IMR-90 (cell line): ENCODE measurements at regions not wholly inside any gene's neighbourhood (a gene's known extent, or its start where the extent isn't known, plus 50 kb on each side); places are given as distances from the start of the nearest gene placed in this dataset.

Experiments
- ATAC-seq: fragments of 200-7000 bp; cut with Tn5 transposase; 2 replicates; pipeline ENCODE4 v1.9.1; 2020; ENCODE audit warnings: low read depth, mild to moderate bottlenecking, moderate library complexity
- BruUV-seq: library from RNA; stranded (reverse); fragments of 400-500 nt; replicated peaks from 2 replicates; lab custom pipeline; 2021; lab: Mats Ljungman, UMichigan
- CTCF ChIA-PET: fragments of 300-600 bp; formaldehyde crosslinking; extraction: SDS; loops from one replicate; lab custom pipeline; 2021; ENCODE audit warnings: antibody characterized with exemption; lab: Yijun Ruan, JAX
- POLR2A ChIA-PET: fragments of 300-600 bp; sonication (Branson Sonifier 250); formaldehyde crosslinking; loops from one replicate; lab custom pipeline; 2022; ENCODE audit warnings: antibody characterized with exemption; ENCODE audit not compliant: unreplicated experiment; lab: Charles Lee
- DNase-seq: peaks from one replicate; pipeline ENCODE4 v3.0.0; 2013
- H2AFZ ChIP-seq: replicated peaks from 2 replicates; pipeline ENCODE3; 2013; ENCODE audit warnings: low read length, mild to moderate bottlenecking; ENCODE audit not compliant: poor library complexity
- H2AK5ac ChIP-seq: 2 replicates; pipeline ENCODE4 v1.6.1; 2013; ENCODE audit warnings: low read depth, low read length, inconsistent platforms
- H2AK9ac ChIP-seq: replicated peaks from 2 replicates; pipeline ENCODE3; 2013; ENCODE audit warnings: mild to moderate bottlenecking, low read depth, low read length, moderate library complexity; ENCODE audit not compliant: poor library complexity
- H2BK120ac ChIP-seq: 2 replicates; pipeline ENCODE4 v1.6.1; 2013; ENCODE audit warnings: low read depth, low read length, inconsistent platforms
- H2BK15ac ChIP-seq: 3 replicates; pipeline ENCODE4 v1.6.1; 2013; ENCODE audit warnings: low read depth, low read length, inconsistent platforms
- H2BK20ac ChIP-seq: 2 replicates; pipeline ENCODE4 v1.6.1; 2013; ENCODE audit warnings: low read depth, mild to moderate bottlenecking, inconsistent platforms, low read length, moderate library complexity
- H2BK5ac ChIP-seq: 2 replicates; pipeline ENCODE4 v1.6.1; 2013; ENCODE audit warnings: mild to moderate bottlenecking, low read depth, low read length, inconsistent platforms; ENCODE audit not compliant: poor library complexity, severe bottlenecking
- H3K14ac ChIP-seq: replicated peaks from 2 replicates; pipeline ENCODE4 v1.6.1; 2013; ENCODE audit warnings: low read depth, low read length, inconsistent platforms
- H3K18ac ChIP-seq: 2 replicates; pipeline ENCODE4 v1.6.1; 2013; ENCODE audit warnings: low read depth, low read length, control low read depth
- H3K23ac ChIP-seq: 2 replicates; pipeline ENCODE4 v1.6.1; 2013; ENCODE audit warnings: low read depth, low read length, inconsistent platforms
- H3K27ac ChIP-seq: 2 replicates; pipeline ENCODE4 v1.5.1; 2013; ENCODE audit warnings: mild to moderate bottlenecking, control low read depth, low read length; ENCODE audit not compliant: insufficient read depth
- H3K27me3 ChIP-seq: 2 replicates; pipeline ENCODE4 v1.6.1; 2013; ENCODE audit warnings: low read length; ENCODE audit not compliant: control insufficient read depth, insufficient read depth
- H3K36me3 ChIP-seq: 2 replicates; pipeline ENCODE4 v1.6.1; 2013; ENCODE audit warnings: low read length, mixed read lengths; ENCODE audit not compliant: control insufficient read depth, insufficient read depth
- H3K4ac ChIP-seq: 2 replicates; pipeline ENCODE4 v1.6.1; 2013; ENCODE audit warnings: low read depth, low read length, inconsistent platforms
- H3K4me1 ChIP-seq: 2 replicates; pipeline ENCODE4 v1.6.1; 2013; ENCODE audit warnings: low read length, mixed read lengths; ENCODE audit not compliant: control insufficient read depth, insufficient read depth
- H3K4me2 ChIP-seq: 2 replicates; pipeline ENCODE4 v1.6.1; 2013; ENCODE audit warnings: low read depth, mild to moderate bottlenecking, control low read depth, low read length, moderate library complexity
- H3K4me3 ChIP-seq: 2 replicates; pipeline ENCODE4 v1.5.1; 2013; ENCODE audit warnings: low read depth, mild to moderate bottlenecking, control low read depth, low read length, moderate library complexity; ENCODE audit not compliant: insufficient read depth
- H3K56ac ChIP-seq: 2 replicates; pipeline ENCODE4 v1.6.1; 2013; ENCODE audit warnings: low read length, inconsistent platforms; ENCODE audit not compliant: insufficient read depth; ENCODE audit errors: extremely low read depth
- H3K79me1 ChIP-seq, 2 experiments: 2 replicates each; pipeline ENCODE4 v1.6.1; 2013; ENCODE audit warnings: low read length in 2 of 2, inconsistent platforms in 1 of 2, low read depth in 1 of 2
- H3K9ac ChIP-seq: 2 replicates; pipeline ENCODE4 v1.6.1; 2013; ENCODE audit warnings: low read depth, low read length, control low read depth
- H3K9me1 ChIP-seq: 2 replicates; pipeline ENCODE4 v1.6.1; 2013; ENCODE audit warnings: low read length, inconsistent platforms; ENCODE audit not compliant: insufficient read depth
- H3K9me3 ChIP-seq: 2 replicates; pipeline ENCODE4 v1.6.1; 2013; ENCODE audit warnings: low read length; ENCODE audit not compliant: control insufficient read depth, insufficient read depth
- H4K20me1 ChIP-seq: 2 replicates; pipeline ENCODE4 v1.6.1; 2013; ENCODE audit warnings: low read length, inconsistent platforms; ENCODE audit not compliant: insufficient read depth
- H4K5ac ChIP-seq: 2 replicates; pipeline ENCODE4 v1.6.1; 2013; ENCODE audit warnings: mild to moderate bottlenecking, low read depth, low read length, control low read depth
- H4K8ac ChIP-seq, 2 experiments: 2 replicates each; pipeline ENCODE4 v1.6.1; 2013; ENCODE audit warnings: low read depth in 2 of 2, low read length in 2 of 2, control low read depth in 1 of 2, inconsistent platforms in 1 of 2
- H4K91ac ChIP-seq: 2 replicates; pipeline ENCODE4 v1.6.1; 2013; ENCODE audit warnings: low read depth, low read length, inconsistent platforms; ENCODE audit not compliant: insufficient read depth
- RCOR1 ChIP-seq: IDR thresholded peaks from 2 replicates; pipeline ENCODE4 v1.6.1; 2012; ENCODE audit warnings: mild to moderate bottlenecking, low read length, improper control_type of control experiment; ENCODE audit not compliant: insufficient replicate concordance
- WGBS, 2 experiments: methylation state at CpG; one replicate each; pipeline versions ENCODE4 v1.1.5 to v1.1.7; 2013; ENCODE audit warnings: missing lambda C conversion rate in 2 of 2; ENCODE audit not compliant: insufficient read length in 1 of 2; ENCODE audit errors: extremely low coverage in 2 of 2; 5-methylcytosine and 5-hydroxymethylcytosine counted together
- dilution Hi-C: fragments of 300-500 bp; cut with HindIII; formaldehyde crosslinking; loops from one replicate; pipeline ENCODE4 v1.14.3; 2018; ENCODE audit warnings: low sequenced_read_pairs; ENCODE audit not compliant: unreplicated experiment
- in situ Hi-C: fragments of 300-500 bp; cut with MboI; formaldehyde crosslinking; loops from 3 replicates; pipeline ENCODE4 v1.14.3; 2019; ENCODE audit warnings: low sequenced_read_pairs, inconsistent platforms, mixed read lengths
- intact Hi-C: fragments of 100-400 bp; cut with micrococcal nuclease; formaldehyde crosslinking; loops from 2 replicates; pipeline ENCODE4 v1.10.0; 2022

- Histone ChIP-seq H3K27me3 (no peaks in the 10 kb centered on the region), H3K4me2 (no peak overlapping the region), H3K36me3 (no peaks in the 10 kb centered on the region), H3K18ac (no peak overlapping the region), H2AFZ (no peak overlapping the region), H3K9me3 (no peaks in the 10 kb centered on the region), H3K23ac (no peak overlapping the region), H2BK15ac (no peak overlapping the region), H4K91ac (no peak overlapping the region), H3K4me3 (no peak overlapping the region), H4K8ac (no peak overlapping the region), H3K4me1 (no peaks in the 10 kb centered on the region), H2BK5ac (no peak overlapping the region), H3K9me1 (no peaks in the 10 kb centered on the region), H2BK120ac (no peak overlapping the region), H4K5ac (no peak overlapping the region), H3K79me1 (no peaks in the 10 kb centered on the region), H3K27ac (no peak overlapping the region), H2BK20ac (no peak overlapping the region), H3K9ac (no peak overlapping the region), H4K20me1 (no peaks in the 10 kb centered on the region), H3K14ac (no peak overlapping the region), H3K56ac (no peak overlapping the region), H2AK9ac (no peak overlapping the region), H2AK5ac (no peak overlapping the region), H3K4ac (no peak overlapping the region)
- ATAC-seq, result no peak
- POLR2A ChIA-PET, result no interaction called here
- BruUV-seq, result no TSS peak
- in situ Hi-C loops (no loop called here), dilution Hi-C loops (no loop called here), intact Hi-C loops (no loop called here)
- CTCF ChIA-PET, result no interaction called here
- DNase-seq, result no peak
- no CpG with 5 or more reads among the region's 1 CpG for WGBS, 2 experiments
- no peak for TF ChIP-seq RCOR1
These were observed 1143.0 kb upstream of the ADGRL2 start for GRCh38 chr1:80657707-80658106.
